ENCODE measurements at regions not wholly inside any gene's neighbourhood (a gene's known extent, or its start where the extent isn't known, plus 50 kb on each side); places are given as distances from the start of the nearest gene placed in this dataset.

GRCh38 chr13:39245688-39246087 lies 207.4 kb downstream of the NHLRC3 start:
- no peak for DNase-seq

GRCh38 chr13:39249982-39250381 lies 211.7 kb downstream of the NHLRC3 start:
- DNase-seq: no peak

- DNase-seq: no peak
Measured at GRCh38 chr13:39250440-39250839, 212.2 kb downstream of the NHLRC3 start.

GRCh38 chr13:39251340-39251739 lies 213.1 kb downstream of the NHLRC3 start:
- no peak for DNase-seq

GRCh38 chr13:39253774-39254173 lies 215.5 kb downstream of the NHLRC3 start:
- peak; percentile 9 for DNase-seq

GRCh38 chr13:39254601-39255000 lies 216.3 kb downstream of the NHLRC3 start:
- DNase-seq: no peak

- no peak for DNase-seq
Measured at GRCh38 chr13:39257642-39258041, 219.4 kb downstream of the NHLRC3 start.

- no peak for DNase-seq
Measured at GRCh38 chr13:39259371-39260140, 221.3 kb downstream of the NHLRC3 start.

GRCh38 chr13:39263033-39263432 lies 224.8 kb downstream of the NHLRC3 start:
- DNase-seq: peak; percentile 22

- no peak for DNase-seq
Measured at GRCh38 chr13:39263531-39263930, 225.3 kb downstream of the NHLRC3 start.

- no peak for DNase-seq
Measured at GRCh38 chr13:39266426-39266825, 228.2 kb downstream of the NHLRC3 start.

GRCh38 chr13:39268398-39268797 lies 230.1 kb downstream of the NHLRC3 start:
- DNase-seq: no peak

GRCh38 chr13:39269004-39269403 lies 230.7 kb downstream of the NHLRC3 start:
- no peak for DNase-seq

GRCh38 chr13:39269411-39269810 lies 231.2 kb downstream of the NHLRC3 start:
- DNase-seq: no peak

- no peak for DNase-seq
Measured at GRCh38 chr13:39272994-39273393, 234.7 kb downstream of the NHLRC3 start.

GRCh38 chr13:39273953-39274738 lies 235.9 kb downstream of the NHLRC3 start:
- no peak for DNase-seq

GRCh38 chr13:39274739-39275325 lies 236.6 kb downstream of the NHLRC3 start:
- no peak for DNase-seq

GRCh38 chr13:39279077-39279476 lies 240.8 kb downstream of the NHLRC3 start:
- no peak for DNase-seq

- no peak for DNase-seq
Measured at GRCh38 chr13:39281539-39282150, 243.4 kb downstream of the NHLRC3 start.

- DNase-seq: no peak
Measured at GRCh38 chr13:39282400-39282972, 244.2 kb downstream of the NHLRC3 start.

GRCh38 chr13:39283072-39283471 lies 244.8 kb downstream of the NHLRC3 start:
- DNase-seq: no peak

GRCh38 chr13:39284801-39285388 lies 246.6 kb downstream of the NHLRC3 start:
- no peak for DNase-seq

Data from HCEC 1CT (cell line).